ENCODE measurements at regions not wholly inside any gene's neighbourhood (a gene's known extent, or its start where the extent isn't known, plus 50 kb on each side); places are given as distances from the start of the nearest gene placed in this dataset.

GRCh38 chr12:46089414-46090162 is 99.2 kb upstream of the SCAF11 start:
- Histone ChIP-seq H3K36me3 (no peaks in the 10 kb centered on the region), H3K27ac (no peak overlapping the region), H3K4me3 (no peak overlapping the region), H3K4me1 (no peaks in the 10 kb centered on the region), H3K9me3 (peaks cover 0 to 18% (median 0%) of the 10 kb centered on the region in 11 donors), H3K27me3 (peaks cover 0 to 11% (median 0%) of the 10 kb centered on the region in 7 donors)
- TF ChIP-seq, protein P1, sequence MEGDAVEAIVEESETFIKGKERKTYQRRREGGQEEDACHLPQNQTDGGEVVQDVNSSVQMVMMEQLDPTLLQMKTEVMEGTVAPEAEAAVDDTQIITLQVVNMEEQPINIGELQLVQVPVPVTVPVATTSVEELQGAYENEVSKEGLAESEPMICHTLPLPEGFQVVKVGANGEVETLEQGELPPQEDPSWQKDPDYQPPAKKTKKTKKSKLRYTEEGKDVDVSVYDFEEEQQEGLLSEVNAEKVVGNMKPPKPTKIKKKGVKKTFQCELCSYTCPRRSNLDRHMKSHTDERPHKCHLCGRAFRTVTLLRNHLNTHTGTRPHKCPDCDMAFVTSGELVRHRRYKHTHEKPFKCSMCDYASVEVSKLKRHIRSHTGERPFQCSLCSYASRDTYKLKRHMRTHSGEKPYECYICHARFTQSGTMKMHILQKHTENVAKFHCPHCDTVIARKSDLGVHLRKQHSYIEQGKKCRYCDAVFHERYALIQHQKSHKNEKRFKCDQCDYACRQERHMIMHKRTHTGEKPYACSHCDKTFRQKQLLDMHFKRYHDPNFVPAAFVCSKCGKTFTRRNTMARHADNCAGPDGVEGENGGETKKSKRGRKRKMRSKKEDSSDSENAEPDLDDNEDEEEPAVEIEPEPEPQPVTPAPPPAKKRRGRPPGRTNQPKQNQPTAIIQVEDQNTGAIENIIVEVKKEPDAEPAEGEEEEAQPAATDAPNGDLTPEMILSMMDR (IDR thresholded peaks at IDR 0.05): no peak
- no peak for ATAC-seq
- intact Hi-C loops (cut with DNase I): no loop called here
- no peak for DNase-seq
- WGBS, 2 donors: 67 to 78% methylated on average over 5 of the region's 5 CpGs

GRCh38 chr12:46087916-46088439 is 97.6 kb upstream of the SCAF11 start:
- H3K27ac ChIP-seq: no peak overlapping the region
- TF ChIP-seq, protein P1 (IDR thresholded peaks at IDR 0.05): no peak
- DNase-seq: no peak
- peaks cover 0 to 23% (median 0%) of the 10 kb centered on the region in 11 donors for H3K9me3 ChIP-seq
- no peak overlapping the region for H3K4me3 ChIP-seq
- peaks cover 0 to 6% (median 0%) of the 10 kb centered on the region in 7 donors for H3K27me3 ChIP-seq
- H3K4me1 ChIP-seq: no peaks in the 10 kb centered on the region
- intact Hi-C loops (cut with DNase I): no loop called here
- 82 to 88% methylated on average over 1 of the region's 1 CpG for WGBS, 2 donors
- no peaks in the 10 kb centered on the region for H3K36me3 ChIP-seq
- no peak for ATAC-seq

GRCh38 chr12:46084666-46085631 is 94.6 kb upstream of the SCAF11 start:
- no peaks in the 10 kb centered on the region for H3K36me3 ChIP-seq
- ATAC-seq (no peak), DNase-seq (no peak)
- H3K9me3 ChIP-seq: peaks cover 0 to 23% (median 0%) of the 10 kb centered on the region in 11 donors
- no peak overlapping the region for H3K4me3 ChIP-seq
- TF ChIP-seq, protein P1 (IDR thresholded peaks at IDR 0.05): no peak
- H3K27ac ChIP-seq: no peak overlapping the region
- H3K4me1 ChIP-seq: no peaks in the 10 kb centered on the region
- H3K27me3 ChIP-seq: peaks cover 0 to 3% (median 0%) of the 10 kb centered on the region in 7 donors
- 69 to 75% methylated on average over 7 of the region's 7 CpGs for WGBS, 2 donors
- intact Hi-C loops (cut with DNase I): no loop called here

GRCh38 chr12:46082490-46083200 is 92.3 kb upstream of the SCAF11 start:
- H3K36me3 ChIP-seq: no peaks in the 10 kb centered on the region
- no peak for DNase-seq
- TF ChIP-seq, protein P1 (IDR thresholded peaks at IDR 0.05): no peak
- 97 to 98% methylated on average over 1 of the region's 1 CpG for WGBS, 2 donors
- no peak for ATAC-seq
- H3K27ac ChIP-seq: no peak overlapping the region
- H3K27me3 ChIP-seq: no peaks in the 10 kb centered on the region
- H3K4me1 ChIP-seq: no peaks in the 10 kb centered on the region
- H3K4me3 ChIP-seq: no peak overlapping the region
- peaks cover 0 to 36% (median 8%) of the 10 kb centered on the region in 11 donors for H3K9me3 ChIP-seq
- intact Hi-C loops (cut with DNase I): no loop called here

All from heart right ventricle (tissue), 16 donors.